GM18507 (cell line): ENCODE measurements at regions not wholly inside any gene's neighbourhood (a gene's known extent, or its start where the extent isn't known, plus 50 kb on each side); places are given as distances from the start of the nearest gene placed in this dataset.
"Not testable (repeated sequence)": the region's sequence is repeated elsewhere in the genome, so short reads cannot be mapped to it uniquely, and the experiment has no call there.

Experiments used
- DNase-seq: peaks from one replicate; pipeline ENCODE4 v3.0.0; 2011; ENCODE audit warnings: low read depth; ENCODE audit not compliant: insufficient read length; ENCODE audit errors: extremely low spot score
- FAIRE-seq: peaks from 2 replicates; lab custom pipeline; 2011; peaks lifted over from hg19 to GRCh38; lab: Jason Lieb, UNC

DNA sequence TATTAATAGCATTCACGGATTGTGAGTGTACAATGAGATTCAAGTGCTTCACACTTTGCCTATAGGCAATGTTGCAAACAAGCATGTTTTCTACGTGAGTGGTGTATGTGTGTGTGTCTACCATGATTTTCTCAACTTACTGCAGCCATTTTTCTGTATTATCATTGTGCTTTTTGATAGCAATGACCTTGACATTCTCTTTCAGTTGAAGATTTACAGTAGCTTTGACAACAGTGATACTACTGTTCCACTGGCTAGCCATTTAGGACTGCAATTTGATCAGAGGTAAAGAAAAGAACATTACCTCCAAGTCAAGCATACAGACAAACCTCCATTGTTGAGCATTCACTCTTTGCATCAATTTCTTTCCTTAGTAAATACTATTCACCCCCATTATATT, 297.0 kb downstream of the MAN2A1 start:
- FAIRE-seq (no peak), DNase-seq (no peak)

DNA sequence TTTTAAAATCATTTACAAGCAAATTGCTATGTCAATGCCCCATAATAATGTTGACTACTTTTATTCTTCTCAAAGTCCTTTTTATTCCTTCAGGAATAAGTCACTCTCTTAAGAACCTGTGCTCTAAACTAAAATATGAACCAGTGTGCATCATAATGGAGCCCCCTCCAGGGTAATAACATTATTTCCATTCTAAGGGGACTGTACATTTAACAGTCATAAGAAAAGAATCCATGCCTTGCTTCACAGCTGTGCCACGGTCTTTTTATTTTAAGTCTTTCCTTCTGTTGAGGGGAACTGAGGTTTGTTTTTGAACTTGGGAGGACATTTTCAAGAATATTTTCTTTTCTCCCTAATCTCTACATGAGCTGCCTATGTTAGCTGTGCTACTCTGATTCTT, 297.6 kb downstream of the MAN2A1 start:
- DNase-seq (no peak), FAIRE-seq (no peak)

DNA sequence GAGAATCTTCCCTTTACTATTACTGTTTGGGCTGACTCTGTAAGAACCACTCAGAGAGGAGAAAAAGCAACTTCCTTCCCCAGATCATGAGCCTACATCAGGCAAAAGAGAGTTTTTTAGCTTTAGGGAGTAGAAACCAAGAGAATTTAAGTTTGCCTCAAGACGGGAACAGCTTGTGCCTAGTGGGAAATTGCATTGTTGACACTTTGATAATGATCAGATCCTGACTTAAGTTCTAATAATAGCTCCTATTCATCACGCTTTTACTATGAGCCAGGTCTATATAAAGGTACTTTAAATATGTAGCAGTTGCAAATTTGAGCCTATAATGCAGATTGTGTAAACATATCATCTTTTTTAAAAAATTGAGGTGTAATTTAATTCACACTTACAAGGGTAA, 298.2 kb downstream of the MAN2A1 start:
- no peak for DNase-seq
- no peak for FAIRE-seq

DNA sequence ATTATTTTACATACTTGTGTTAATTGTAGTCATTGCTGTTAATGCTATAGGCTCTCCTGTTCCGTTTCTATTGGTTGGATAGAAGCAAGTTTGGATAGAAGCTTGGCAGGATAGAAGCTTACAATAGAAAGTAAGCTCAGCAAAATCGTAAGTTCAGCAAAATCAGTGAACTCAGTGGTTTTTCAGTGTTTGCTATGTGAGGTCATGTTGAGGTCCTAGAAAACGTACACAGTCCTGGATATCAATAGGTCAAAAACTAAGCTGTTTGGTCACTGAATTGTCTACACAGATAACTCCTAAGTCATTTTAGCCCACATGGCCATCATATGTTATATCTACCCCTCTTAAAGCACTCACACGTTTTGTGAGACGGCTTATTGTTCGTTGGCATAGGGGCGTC, 299.4 kb downstream of the MAN2A1 start:
- no peak for DNase-seq
- FAIRE-seq: no peak

DNA sequence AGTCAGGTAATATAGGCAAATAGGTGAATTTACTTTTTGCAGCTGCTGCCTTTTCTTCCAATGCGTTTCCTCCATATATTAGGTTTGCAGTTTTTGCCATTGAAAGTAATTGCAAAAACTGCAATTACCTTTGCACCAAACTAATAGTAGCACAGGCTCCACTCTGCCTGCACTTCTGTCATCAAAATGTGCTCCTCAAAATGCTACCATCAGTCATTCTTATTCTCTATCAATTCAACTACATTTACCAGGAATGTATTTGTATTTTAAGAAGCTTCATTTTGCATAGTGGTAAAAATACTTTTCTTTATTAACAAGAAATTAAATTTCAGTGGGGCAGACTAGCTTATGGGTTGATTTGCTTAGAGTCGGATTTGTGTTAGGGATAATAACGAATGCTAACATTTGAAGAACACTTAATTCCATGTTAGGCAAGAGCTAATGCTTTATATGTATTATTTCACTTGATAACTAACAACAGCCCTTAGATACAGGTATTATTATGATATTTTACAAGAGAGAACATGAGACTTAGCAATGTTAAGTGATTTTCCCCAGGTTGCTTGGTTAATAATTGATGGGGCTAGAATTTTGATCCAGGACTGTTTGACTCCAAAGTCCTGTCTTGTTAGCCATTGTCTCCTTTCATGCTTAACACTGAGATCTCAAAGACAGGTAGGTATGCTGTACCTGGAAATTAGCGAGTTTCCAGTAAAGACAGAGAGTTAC, 300.4 kb downstream of the MAN2A1 start:
- FAIRE-seq (no peak), DNase-seq (no peak)

DNA sequence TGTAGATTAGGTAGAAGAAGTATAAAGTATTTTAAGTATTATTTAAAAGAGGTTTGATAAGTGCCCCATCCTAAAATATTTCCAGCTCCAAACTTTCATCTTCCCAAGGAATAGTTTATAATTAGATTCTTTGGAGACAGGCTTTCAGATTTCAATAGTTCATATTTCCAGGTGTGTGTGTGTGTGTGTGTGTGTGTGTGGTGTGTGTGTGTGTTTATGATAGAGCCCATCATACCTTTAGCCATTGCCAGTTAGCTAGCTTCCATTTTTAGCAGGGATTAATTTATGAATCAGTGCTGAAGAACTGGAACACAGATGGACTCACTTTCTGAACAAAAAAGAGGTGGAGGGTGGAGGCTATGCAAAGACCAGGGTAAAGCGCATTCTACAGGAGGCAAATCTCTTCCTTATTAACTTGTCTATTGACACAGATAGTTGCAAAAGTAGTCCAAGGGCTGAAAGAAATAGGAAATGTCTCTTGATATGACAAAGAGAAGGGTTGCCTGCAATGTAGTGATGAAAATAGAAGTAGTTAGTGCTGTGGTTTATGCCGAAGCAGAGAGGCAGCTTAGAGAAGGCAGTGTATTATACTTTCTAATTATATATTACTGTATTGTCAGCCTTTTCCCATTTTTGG, 301.1 kb downstream of the MAN2A1 start:
- FAIRE-seq (no peak), DNase-seq (no peak)

DNA sequence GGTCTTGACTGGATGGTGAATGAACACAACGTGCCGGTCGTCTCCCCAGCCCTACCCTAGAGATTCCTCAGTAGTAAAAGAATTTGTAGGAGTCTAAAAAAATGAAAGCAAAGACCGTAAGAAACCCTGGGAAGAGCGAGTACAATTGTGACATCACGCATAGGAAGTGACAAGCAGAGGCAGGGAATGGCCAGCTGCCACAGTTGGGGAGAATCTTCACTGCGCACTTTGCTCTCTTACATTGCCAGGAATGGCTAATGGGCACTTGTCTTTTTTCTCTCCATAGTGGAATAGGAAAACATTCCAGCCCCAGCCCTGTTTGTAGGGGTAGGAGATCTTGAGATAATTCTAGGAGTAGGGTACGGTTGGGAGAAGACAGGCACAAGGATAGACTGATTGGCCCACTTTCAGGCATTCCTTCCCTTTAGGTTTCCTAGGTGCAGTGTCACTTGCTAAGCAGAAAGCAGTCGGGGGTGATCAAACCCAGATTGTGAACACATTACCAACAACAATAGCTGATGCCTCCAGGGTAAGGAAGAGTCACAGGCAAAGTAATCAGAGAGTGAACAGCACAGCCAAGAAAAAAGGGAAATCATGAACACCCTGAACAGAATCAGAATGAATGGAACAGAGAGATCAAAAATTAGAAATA, 302.7 kb downstream of the MAN2A1 start:
- DNase-seq (no peak), FAIRE-seq (no peak)

DNA sequence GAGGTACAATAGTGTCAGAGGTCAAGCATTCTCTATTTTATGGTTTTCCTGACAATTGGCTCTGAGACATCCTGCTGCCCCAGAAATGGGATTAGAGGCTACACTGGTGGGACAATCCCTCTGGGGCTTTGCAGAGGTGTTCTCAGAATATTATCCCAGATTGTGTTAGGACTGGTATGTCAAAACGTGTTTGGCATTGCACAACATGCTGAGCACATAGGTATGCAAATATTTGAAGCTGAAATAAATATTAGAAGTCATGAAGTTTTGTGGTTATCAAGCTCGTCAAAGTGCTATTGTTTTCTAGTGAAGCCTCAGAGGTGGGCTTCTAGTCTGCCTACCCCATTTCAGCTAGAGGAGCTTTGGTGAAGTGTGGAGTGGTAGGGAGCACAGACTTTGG, 304.4 kb downstream of the MAN2A1 start:
- no peak for DNase-seq
- FAIRE-seq: no peak

DNA sequence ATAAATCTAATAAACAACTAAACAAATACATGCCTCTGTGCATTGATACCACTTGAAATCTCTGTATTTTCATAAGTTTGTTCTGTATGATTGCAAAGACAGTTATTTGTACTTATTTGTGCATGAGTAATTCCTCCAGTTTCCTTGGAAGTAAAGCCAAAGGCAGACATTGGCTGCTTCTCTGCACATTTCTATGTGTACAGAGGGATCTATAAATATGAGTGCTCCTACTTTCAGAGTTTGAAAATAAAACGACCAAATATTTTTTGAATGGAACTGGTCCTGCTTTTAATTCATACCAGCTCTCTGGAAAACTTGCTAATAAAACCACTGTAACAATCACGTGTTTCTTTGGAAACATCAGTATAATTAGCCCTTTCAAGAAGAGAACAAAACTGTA, 306.5 kb downstream of the MAN2A1 start:
- no peak for FAIRE-seq
- DNase-seq: no peak

DNA sequence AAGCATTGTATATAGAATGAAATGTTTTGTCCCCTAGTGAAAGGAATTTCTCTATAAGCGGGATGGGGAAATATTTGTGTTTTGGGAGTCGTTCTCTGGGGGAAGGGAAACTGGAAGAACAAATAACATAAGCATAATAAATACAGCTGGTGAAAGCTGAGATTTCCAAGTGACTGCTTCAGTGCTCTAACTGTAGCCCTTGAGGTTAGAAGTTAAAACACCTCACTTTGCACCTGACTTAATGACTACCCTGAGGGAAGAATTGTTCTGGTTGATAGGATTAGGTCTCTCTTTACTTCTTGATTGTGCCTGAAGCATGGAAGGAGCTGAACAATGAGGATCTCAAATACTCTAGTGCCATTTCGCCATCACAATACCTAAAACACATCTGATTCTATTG, 307.4 kb downstream of the MAN2A1 start:
- FAIRE-seq: no peak
- DNase-seq: no peak

DNA sequence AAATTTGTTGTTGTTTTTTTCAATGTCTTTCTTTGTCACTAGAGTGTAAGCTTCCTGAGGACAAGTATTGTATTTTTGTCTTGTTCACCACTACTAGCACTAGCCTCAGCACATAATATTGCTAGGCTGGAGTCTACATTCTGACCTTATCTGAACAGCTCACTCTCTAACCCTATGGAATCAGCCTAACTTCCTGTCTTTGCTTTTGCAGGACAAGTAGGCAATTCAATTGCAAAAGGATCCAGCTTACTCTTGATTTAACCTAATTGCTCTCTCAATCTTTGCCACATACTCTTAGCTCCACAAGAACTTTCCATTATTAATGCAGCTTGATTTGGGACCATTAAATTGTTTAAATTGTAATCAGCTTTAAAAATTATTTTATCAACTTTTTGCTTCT, 308.5 kb downstream of the MAN2A1 start:
- DNase-seq (no peak), FAIRE-seq (no peak)

DNA sequence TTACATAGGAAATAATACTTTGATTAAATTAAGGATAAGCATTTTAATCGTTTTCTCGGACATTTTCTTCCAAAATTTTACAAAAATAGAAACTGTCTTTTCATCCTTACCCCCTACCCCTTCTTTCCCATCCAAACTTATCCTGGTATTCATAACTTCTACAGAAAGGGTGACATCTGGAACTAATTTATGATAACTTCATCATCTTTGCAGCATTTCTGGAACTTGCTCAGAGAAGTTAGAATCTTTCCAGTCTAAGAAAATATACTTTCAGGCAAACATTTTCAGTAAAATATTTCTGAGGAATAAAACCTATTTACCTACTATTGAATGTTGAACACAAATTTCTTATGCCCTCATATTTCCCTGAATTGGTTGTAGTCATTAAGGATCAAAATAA, 309.0 kb downstream of the MAN2A1 start:
- DNase-seq (no peak), FAIRE-seq (no peak)

DNA sequence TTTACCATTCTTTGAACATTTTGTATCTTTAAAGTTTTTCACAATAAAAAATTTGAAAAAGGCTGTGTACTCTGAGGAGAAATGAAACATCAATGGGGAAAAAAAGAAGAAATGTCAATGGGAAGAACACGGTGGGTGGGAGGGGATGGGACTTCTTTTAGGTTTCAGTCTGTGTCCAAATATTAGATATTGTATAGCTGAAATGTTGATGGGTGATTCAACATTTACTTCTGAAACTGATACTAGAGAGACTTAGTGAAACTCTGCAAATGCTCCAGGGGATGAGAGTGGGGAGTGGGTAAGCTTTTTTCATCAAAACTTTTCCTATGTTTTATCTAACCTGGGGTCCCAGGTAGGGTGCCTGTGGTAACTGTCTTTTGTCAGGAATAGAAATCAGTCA, 311.9 kb downstream of the MAN2A1 start:
- FAIRE-seq: no peak
- DNase-seq: no peak

DNA sequence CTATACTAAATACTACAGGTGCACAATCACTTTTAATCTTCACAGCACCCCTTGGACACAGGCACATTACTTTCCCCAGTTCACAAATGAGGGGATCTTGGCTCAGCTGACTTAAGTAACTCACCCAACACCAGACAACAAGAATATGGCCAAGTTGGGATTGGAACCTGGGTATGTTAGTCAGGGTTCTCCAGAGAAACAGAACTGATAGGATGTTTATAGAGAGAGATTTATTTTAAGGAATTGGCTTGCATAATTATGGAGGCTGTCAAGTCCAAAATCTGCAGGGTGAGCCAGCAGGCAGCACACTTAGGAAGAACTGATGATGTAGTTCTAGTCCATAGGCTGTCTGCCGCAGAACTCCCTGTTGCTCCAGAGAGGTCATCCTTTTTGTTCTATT, 312.9 kb downstream of the MAN2A1 start:
- no peak for DNase-seq
- FAIRE-seq: no peak

DNA sequence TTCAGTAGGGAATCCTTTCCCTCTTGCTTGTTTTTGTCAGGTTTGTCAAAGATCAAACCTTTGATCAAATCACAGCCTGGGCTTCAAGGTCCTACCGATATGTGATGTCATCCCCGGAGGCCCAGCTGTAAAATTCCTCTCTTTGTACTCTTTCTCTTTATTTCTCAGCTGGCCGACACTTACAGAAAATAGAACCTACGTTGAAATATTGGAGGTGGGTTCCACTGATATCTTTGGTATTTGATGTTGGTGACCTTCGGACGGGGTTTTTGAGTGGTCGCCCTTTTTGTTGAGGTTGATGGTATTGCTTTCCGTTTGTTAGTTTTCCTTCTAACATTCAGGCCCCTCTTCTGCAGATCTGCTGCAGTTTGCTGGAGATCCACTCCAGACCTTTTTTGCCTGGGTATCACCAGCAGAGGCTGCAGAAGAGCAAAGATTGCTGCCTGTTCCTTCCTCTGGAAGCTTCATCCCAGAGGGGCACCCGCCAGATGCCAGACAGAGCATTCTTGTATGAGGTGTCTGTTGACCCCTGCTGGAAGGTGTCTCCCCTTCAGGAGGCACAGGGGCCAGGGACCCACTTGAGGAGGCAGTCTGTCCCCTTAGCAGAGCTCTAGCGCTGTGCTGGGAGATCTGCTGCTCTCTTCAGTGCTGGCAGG, 316.3 kb downstream of the MAN2A1 start:
- FAIRE-seq, DNase-seq: not testable (repeated sequence)

DNA sequence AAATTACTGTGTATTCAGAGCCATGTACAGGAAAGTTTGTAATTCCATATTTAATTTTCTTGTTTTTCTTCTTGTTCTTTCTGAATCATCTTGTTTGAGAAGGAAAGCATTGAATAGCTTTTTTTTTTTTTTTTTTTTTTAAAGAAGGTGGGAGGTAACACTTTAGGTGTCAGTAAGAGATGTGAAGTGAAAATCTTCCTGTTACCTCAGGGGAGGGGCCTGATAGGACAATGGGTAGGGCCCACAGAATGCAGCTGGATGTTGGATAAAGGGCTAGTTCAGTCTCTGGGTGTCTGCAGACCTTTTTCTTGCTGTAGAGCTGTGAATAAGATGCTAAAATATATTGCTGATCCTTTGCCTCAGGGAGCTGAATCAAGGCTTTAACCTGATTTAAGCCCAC, 317.4 kb downstream of the MAN2A1 start:
- FAIRE-seq: no peak
- DNase-seq: no peak

DNA sequence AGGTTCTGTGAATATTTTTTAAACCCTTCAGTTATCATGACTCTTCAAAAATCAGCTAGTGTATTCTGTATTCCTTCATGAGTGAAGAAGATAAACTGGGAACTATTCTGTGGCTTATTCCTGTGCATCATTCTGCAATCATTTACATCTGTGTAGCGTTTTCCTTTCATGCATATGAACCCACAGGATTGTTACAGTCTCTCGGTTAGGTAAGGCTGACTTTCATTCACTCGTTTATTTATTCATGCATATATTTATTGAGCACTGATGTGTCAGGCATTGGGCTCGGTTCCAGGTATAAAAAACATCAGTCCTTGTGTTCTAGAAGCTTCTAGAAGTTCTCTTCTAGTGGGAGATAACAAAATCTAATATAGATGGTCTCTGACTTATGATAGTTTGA, 318.4 kb downstream of the MAN2A1 start:
- FAIRE-seq (no peak), DNase-seq (no peak)

DNA sequence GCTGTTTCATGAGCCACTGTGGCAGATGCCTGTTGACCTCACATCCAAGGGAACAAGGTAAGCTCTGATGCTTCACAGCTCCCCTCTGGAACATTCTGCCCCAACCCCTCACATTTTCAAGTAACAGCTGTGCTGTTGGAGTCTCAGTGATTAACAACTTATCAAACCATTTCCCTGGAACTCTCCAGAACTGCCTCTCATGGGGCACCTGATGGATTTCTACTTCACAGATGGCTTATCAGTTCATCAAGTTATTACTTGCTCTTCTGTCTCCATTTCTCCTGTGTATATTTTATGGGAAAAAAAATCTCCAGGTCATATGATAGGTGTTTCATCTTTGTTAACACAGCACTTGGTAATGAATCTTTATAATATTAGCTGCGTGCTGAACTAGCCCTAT, 322.4 kb downstream of the MAN2A1 start:
- DNase-seq (no peak), FAIRE-seq (no peak)

DNA sequence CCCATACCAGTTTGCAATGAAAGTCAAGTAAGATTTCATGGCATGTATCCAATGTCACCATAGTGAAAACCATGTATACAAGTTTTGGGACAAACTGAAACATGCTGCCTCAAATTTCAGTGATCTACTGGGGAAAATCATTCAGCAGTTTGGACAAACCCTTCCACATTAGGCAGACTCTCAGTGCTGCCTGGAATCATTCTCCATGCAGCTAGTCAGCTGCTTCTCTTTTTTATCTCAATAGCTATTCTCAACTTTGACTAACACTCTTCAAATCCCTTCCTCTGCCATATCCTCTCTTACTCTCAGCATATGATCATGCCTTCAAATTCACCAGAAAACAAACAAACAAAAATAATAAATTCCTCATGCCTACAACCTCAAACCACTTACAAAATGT, 323.3 kb downstream of the MAN2A1 start:
- DNase-seq (no peak), FAIRE-seq (no peak)

DNA sequence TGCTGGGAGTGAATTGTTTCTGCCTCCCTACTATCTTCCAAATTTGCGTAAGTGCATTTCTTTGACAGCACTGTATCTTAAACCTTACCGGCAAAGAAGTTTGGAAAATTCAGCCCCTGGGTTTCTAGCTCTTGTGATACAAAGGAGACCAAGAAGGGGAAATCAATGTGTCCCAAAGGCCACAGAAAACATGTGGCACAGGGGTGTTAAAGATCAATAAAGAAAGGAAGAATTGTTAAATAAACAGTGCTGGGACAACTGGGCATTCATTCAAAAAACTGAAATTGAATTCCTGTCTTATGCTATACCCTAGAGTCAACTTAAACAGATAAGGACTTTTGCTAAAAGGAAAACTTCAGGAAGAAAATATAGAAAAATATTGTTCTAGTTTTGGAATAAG, 328.1 kb downstream of the MAN2A1 start:
- no peak for FAIRE-seq
- no peak for DNase-seq

DNA sequence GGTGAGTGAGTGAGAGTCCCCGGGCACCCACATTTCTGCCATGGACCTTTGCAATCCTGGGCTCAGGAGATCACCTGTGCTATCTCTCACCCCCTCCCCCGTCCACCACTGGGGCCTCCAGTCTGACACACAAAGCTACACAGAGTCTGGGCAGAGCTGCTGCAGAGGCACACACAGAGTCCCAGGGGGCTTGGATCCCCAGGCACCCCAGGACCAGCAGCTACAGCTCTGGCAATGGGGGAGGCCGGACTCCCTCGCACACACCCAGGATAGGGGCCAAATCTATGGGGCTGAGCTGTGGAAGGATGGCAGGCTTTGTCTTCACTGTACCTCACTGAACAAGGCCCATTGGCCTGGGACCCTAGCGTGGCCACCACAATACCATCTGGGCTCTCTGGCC, 328.8 kb downstream of the MAN2A1 start:
- DNase-seq (no peak), FAIRE-seq (no peak)
